Liver (tissue), 8 donors: ENCODE measurements at regions not wholly inside any gene's neighbourhood (a gene's known extent, or its start where the extent isn't known, plus 50 kb on each side); places are given as distances from the start of the nearest gene placed in this dataset.

Experiments
- DNase-seq: peaks from one replicate; pipeline ENCODE4 v3.0.0-alpha.2; 2017; ENCODE audit warnings: low spot score
- H3K27ac ChIP-seq, 2 donors: one replicate each; pipeline ENCODE4 v1.7.0; 2013; ENCODE audit warnings: inconsistent platforms in 2 of 2, low read length in 2 of 2, control low read depth in 1 of 2, low read depth in 1 of 2, mild to moderate bottlenecking in 1 of 2
- H3K27me3 ChIP-seq, 4 donors: one replicate each; pipeline versions ENCODE4 v1.6.1 to v1.7.0; 2013; ENCODE audit warnings: low read length in 3 of 4, inconsistent platforms in 1 of 4, mild to moderate bottlenecking in 1 of 4, moderate library complexity in 1 of 4; ENCODE audit not compliant: control insufficient read depth in 4 of 4, insufficient read depth in 4 of 4
- H3K36me3 ChIP-seq, 4 donors: one replicate each; pipeline versions ENCODE4 v1.6.1 to v1.7.0; 2013; ENCODE audit warnings: low read length in 3 of 4, mild to moderate bottlenecking in 3 of 4, low read depth in 1 of 4, moderate library complexity in 1 of 4; ENCODE audit not compliant: control insufficient read depth in 4 of 4, insufficient read depth in 3 of 4
- H3K4me1 ChIP-seq, 4 donors: one replicate each; pipeline versions ENCODE4 v1.6.1 to v1.7.0; 2013; ENCODE audit warnings: low read length in 3 of 4, mild to moderate bottlenecking in 3 of 4, moderate library complexity in 1 of 4; ENCODE audit not compliant: control insufficient read depth in 4 of 4, insufficient read depth in 4 of 4
- H3K4me3 ChIP-seq, 3 donors: one replicate each; pipeline versions ENCODE4 v1.6.1 to v1.7.0; 2013; ENCODE audit warnings: low read length in 3 of 3, control low read depth in 1 of 3, low read depth in 1 of 3, mild to moderate bottlenecking in 1 of 3
- H3K9ac ChIP-seq, 2 donors: one replicate each; pipeline ENCODE4 v1.7.0; 2013; ENCODE audit warnings: low read length in 2 of 2, mild to moderate bottlenecking in 2 of 2, moderate library complexity in 2 of 2, control low read depth in 1 of 2, low read depth in 1 of 2
- H3K9me3 ChIP-seq, 4 donors: one replicate each; pipeline versions ENCODE4 v1.6.1 to v1.7.0; 2013; ENCODE audit warnings: low read length in 3 of 4; ENCODE audit not compliant: control insufficient read depth in 4 of 4
- ATF3 ChIP-seq: IDR thresholded peaks from 2 replicates; pipeline ENCODE4 v1.6.1; 2016; ENCODE audit warnings: antibody characterized with exemption
- CTCF ChIP-seq: fragments of 150-350 bp; IDR thresholded peaks from 2 replicates; pipeline ENCODE4 v1.5.1; 2017; ENCODE audit warnings: improper control_type of control experiment, low read depth, low read length; ENCODE audit not compliant: missing input control
- EGR1 ChIP-seq, 2 donors: IDR thresholded peaks; 2 replicates each; pipeline ENCODE4 v1.6.1; 2016 to 2018; ENCODE audit warnings: antibody characterized with exemption in 2 of 2, low read depth in 2 of 2
- FOXA1 ChIP-seq: IDR thresholded peaks from 2 replicates; pipeline ENCODE4 v1.6.1; 2016; ENCODE audit warnings: antibody characterized with exemption
- FOXA2 ChIP-seq: IDR thresholded peaks from 2 replicates; pipeline ENCODE4 v1.6.1; 2016; ENCODE audit warnings: antibody characterized with exemption
- GABPA ChIP-seq, 2 donors: IDR thresholded peaks in 1 of 2; conservative IDR thresholded peaks in 1 of 2; 2 replicates each; pipeline ENCODE4 v1.6.1; 2016; ENCODE audit warnings: antibody characterized with exemption in 2 of 2, mild to moderate bottlenecking in 1 of 2, moderate library complexity in 1 of 2
- HNF4A ChIP-seq, 2 donors: conservative IDR thresholded peaks; 2 replicates each; pipeline ENCODE4 v1.6.1; 2016; ENCODE audit warnings: antibody characterized with exemption in 2 of 2, mild to moderate bottlenecking in 2 of 2
- HNF4G ChIP-seq: IDR thresholded peaks from 2 replicates; pipeline ENCODE4 v1.6.1; 2016; ENCODE audit warnings: antibody characterized with exemption
- JUND ChIP-seq, 2 donors: IDR thresholded peaks; 2 replicates each; pipeline ENCODE4 v1.6.1; 2016; ENCODE audit warnings: antibody characterized with exemption in 2 of 2
- MAX ChIP-seq: IDR thresholded peaks from 2 replicates; pipeline ENCODE4 v1.6.1; 2016; ENCODE audit warnings: antibody characterized with exemption
- NR2F2 ChIP-seq: IDR thresholded peaks from 2 replicates; pipeline ENCODE4 v1.6.1; 2016; ENCODE audit warnings: antibody characterized with exemption
- RAD21 ChIP-seq, 2 donors: IDR thresholded peaks; 2 replicates each; pipeline ENCODE4 v1.6.1; 2016; ENCODE audit warnings: antibody characterized with exemption in 2 of 2, mild to moderate bottlenecking in 2 of 2
- REST ChIP-seq: IDR thresholded peaks from 2 replicates; pipeline ENCODE4 v1.6.1; 2016; ENCODE audit warnings: antibody characterized with exemption, mild to moderate bottlenecking
- RXRA ChIP-seq, 2 donors: IDR thresholded peaks; 2 replicates each; pipeline ENCODE4 v1.6.1; 2017 to 2018; ENCODE audit warnings: antibody characterized with exemption in 2 of 2, mild to moderate bottlenecking in 1 of 2
- SP1 ChIP-seq: IDR thresholded peaks from 2 replicates; pipeline ENCODE4 v1.6.1; 2018; ENCODE audit warnings: antibody characterized with exemption, mild to moderate bottlenecking
- TAF1 ChIP-seq: conservative IDR thresholded peaks from 2 replicates; pipeline ENCODE4 v1.6.1; 2016; ENCODE audit warnings: antibody characterized with exemption, mild to moderate bottlenecking
- YY1 ChIP-seq: IDR thresholded peaks from 2 replicates; pipeline ENCODE4 v1.6.1; 2016; ENCODE audit warnings: antibody characterized with exemption, mild to moderate bottlenecking
- ZBTB33 ChIP-seq: IDR thresholded peaks from 2 replicates; pipeline ENCODE4 v1.6.1; 2016; ENCODE audit warnings: antibody characterized with exemption
- WGBS: extraction: QIAGEN DNeasy Blood & Tissue Kit; methylation state at CpG from one replicate; pipeline ENCODE4 v1.1.7; 2013; 5-methylcytosine and 5-hydroxymethylcytosine counted together
- donor health status: healthy.
- donor health status: healthy.
- donor health status: healthy.
- donor health status: healthy.
- donor health status: healthy.

- no peak overlapping the region for H3K27ac ChIP-seq
- no peaks in the 10 kb centered on the region for H3K9me3 ChIP-seq
- no peaks in the 10 kb centered on the region for H3K4me1 ChIP-seq
- no peaks in the 10 kb centered on the region for H3K27me3 ChIP-seq
- DNase-seq = no peak
- no peak for TF ChIP-seq SP1
- TF ChIP-seq CTCF = no peak
- TF ChIP-seq JUND (IDR thresholded peaks at IDR 0.05) = no peak
- TF ChIP-seq NR2F2 = no peak
- no peak for TF ChIP-seq HNF4A (conservative IDR thresholded peaks at IDR 0.05)
- TF ChIP-seq FOXA1 = no peak
- no peak for TF ChIP-seq EGR1 (IDR thresholded peaks at IDR 0.05; ENCODE audit: low read depth in 2 of 2)
- TF ChIP-seq ZBTB33 = no peak
- TF ChIP-seq RXRA (IDR thresholded peaks at IDR 0.05) = no peak
- TF ChIP-seq TAF1 = no peak
- TF ChIP-seq HNF4G = no peak
- no peak for TF ChIP-seq FOXA2
- TF ChIP-seq YY1 = no peak
- TF ChIP-seq ATF3 = no peak
- no peak for TF ChIP-seq MAX
- no peak for TF ChIP-seq RAD21 (IDR thresholded peaks at IDR 0.05)
- no peak for TF ChIP-seq REST
- no peak for TF ChIP-seq GABPA (IDR thresholded peaks at IDR 0.05 in 1 of 2, conservative IDR thresholded peaks at IDR 0.05 in 1 of 2)
- H3K4me3 ChIP-seq = no peak overlapping the region
- H3K36me3 ChIP-seq = no peaks in the 10 kb centered on the region
- H3K9ac ChIP-seq = no peak overlapping the region
- 85% methylated on average over 9 of the region's 9 CpGs for WGBS
Observed at GRCh38 chr7:9621927-9622326, 1188.5 kb downstream of the NXPH1 start.

GRCh38 chr7:9625953-9626352 is 1192.5 kb downstream of the NXPH1 start:
- DNase-seq = no peak
- Histone ChIP-seq H3K9ac (no peak overlapping the region), H3K27me3 (no peaks in the 10 kb centered on the region), H3K4me1 (no peaks in the 10 kb centered on the region), H3K36me3 (no peaks in the 10 kb centered on the region), H3K9me3 (no peaks in the 10 kb centered on the region), H3K27ac (no peak overlapping the region), H3K4me3 (no peak overlapping the region)
- 95% methylated on average over 3 of the region's 3 CpGs for WGBS
- no peak for TF ChIP-seq YY1
- TF ChIP-seq JUND (IDR thresholded peaks at IDR 0.05) = no peak
- TF ChIP-seq FOXA2 = no peak
